ENCODE measurements at regions not wholly inside any gene's neighbourhood (a gene's known extent, or its start where the extent isn't known, plus 50 kb on each side); places are given as distances from the start of the nearest gene placed in this dataset.
"Not testable (repeated sequence)": the region's sequence is repeated elsewhere in the genome, so short reads cannot be mapped to it uniquely, and the experiment has no call there.

GRCh38 chr7:101744588-101744987, 72.8 kb upstream of the CUX1 start:
- no peak overlapping the region for H3K4me3 ChIP-seq (ENCODE audit: extremely low read depth, insufficient read depth, low read length, poor library complexity, severe bottlenecking)
- no peak overlapping the region for H3K27ac ChIP-seq (ENCODE audit: low read depth, low read length, severe bottlenecking)

GRCh38 chr7:101746314-101746713, 71.1 kb upstream of the CUX1 start:
- 97 to 100% methylated on average over 3 to 5 of the region's 5 CpGs for WGBS, 2 experiments (ENCODE audit: insufficient coverage in 2 of 2)
- H3K27ac ChIP-seq (ENCODE audit: low read depth, low read length, severe bottlenecking): no peak overlapping the region
- H3K36me3 ChIP-seq (ENCODE audit: control insufficient read depth, insufficient read depth, low read length): no peaks in the 10 kb centered on the region
- no peak overlapping the region for H3K4me3 ChIP-seq (ENCODE audit: extremely low read depth, insufficient read depth, low read length, poor library complexity, severe bottlenecking)
- peaks cover 6% of the 10 kb centered on the region for H3K4me1 ChIP-seq (ENCODE audit: control insufficient read depth, insufficient read depth, low read length, poor library complexity, severe bottlenecking)
- no peaks in the 10 kb centered on the region for H3K9me3 ChIP-seq (ENCODE audit: control insufficient read depth, low read length)

More at GRCh38 chr7:101744588-101744987, 72.8 kb upstream of the CUX1 start:
- Histone ChIP-seq H3K36me3 (ENCODE audit: control insufficient read depth, insufficient read depth, low read length) (no peaks in the 10 kb centered on the region), H3K9me3 (ENCODE audit: control insufficient read depth, low read length) (no peaks in the 10 kb centered on the region), H3K4me1 (ENCODE audit: control insufficient read depth, insufficient read depth, low read length, poor library complexity, severe bottlenecking) (peaks cover 12% of the 10 kb centered on the region)
- 60% methylated on average over 3 of the region's 5 CpGs; no CpG with 5 or more reads in 1 of the 2 experiments for WGBS, 2 experiments (ENCODE audit: insufficient coverage in 2 of 2)

GRCh38 chr7:101747053-101747878, 70.2 kb upstream of the CUX1 start:
- Histone ChIP-seq H3K9me3 (ENCODE audit: control insufficient read depth, low read length) (no peaks in the 10 kb centered on the region), H3K4me3 (ENCODE audit: extremely low read depth, insufficient read depth, low read length, poor library complexity, severe bottlenecking) (no peak overlapping the region), H3K4me1 (ENCODE audit: control insufficient read depth, insufficient read depth, low read length, poor library complexity, severe bottlenecking) (peaks cover 6% of the 10 kb centered on the region), H3K36me3 (ENCODE audit: control insufficient read depth, insufficient read depth, low read length) (no peaks in the 10 kb centered on the region), H3K27ac (ENCODE audit: low read depth, low read length, severe bottlenecking) (no peak overlapping the region)
- 84 to 85% methylated on average over 5 to 10 of the region's 13 CpGs for WGBS, 2 experiments (ENCODE audit: insufficient coverage in 2 of 2)

GRCh38 chr7:101747879-101748345, 69.5 kb upstream of the CUX1 start:
- Histone ChIP-seq H3K4me1 (ENCODE audit: control insufficient read depth, insufficient read depth, low read length, poor library complexity, severe bottlenecking) (peaks cover 6% of the 10 kb centered on the region), H3K27ac (ENCODE audit: low read depth, low read length, severe bottlenecking) (no peak overlapping the region), H3K4me3 (ENCODE audit: extremely low read depth, insufficient read depth, low read length, poor library complexity, severe bottlenecking) (no peak overlapping the region), H3K9me3 (ENCODE audit: control insufficient read depth, low read length) (no peaks in the 10 kb centered on the region), H3K36me3 (ENCODE audit: control insufficient read depth, insufficient read depth, low read length) (no peaks in the 10 kb centered on the region)
- WGBS, 2 experiments (ENCODE audit: insufficient coverage in 2 of 2): 85 to 89% methylated on average over 9 to 14 of the region's 15 CpGs

GRCh38 chr7:101749891-101750290, 67.5 kb upstream of the CUX1 start:
- no peaks in the 10 kb centered on the region for H3K36me3 ChIP-seq (ENCODE audit: control insufficient read depth, insufficient read depth, low read length)
- peaks cover 6% of the 10 kb centered on the region for H3K4me1 ChIP-seq (ENCODE audit: control insufficient read depth, insufficient read depth, low read length, poor library complexity, severe bottlenecking)
- no peak overlapping the region for H3K4me3 ChIP-seq (ENCODE audit: extremely low read depth, insufficient read depth, low read length, poor library complexity, severe bottlenecking)
- 100% methylated on average over 2 of the region's 3 CpGs; no CpG with 5 or more reads in 1 of the 2 experiments for WGBS, 2 experiments (ENCODE audit: insufficient coverage in 2 of 2)
- no peaks in the 10 kb centered on the region for H3K9me3 ChIP-seq (ENCODE audit: control insufficient read depth, low read length)
- no peak overlapping the region for H3K27ac ChIP-seq (ENCODE audit: low read depth, low read length, severe bottlenecking)

- peaks cover under 1% of the 10 kb centered on the region for H3K4me1 ChIP-seq (ENCODE audit: control insufficient read depth, insufficient read depth, low read length, poor library complexity, severe bottlenecking)
- 82 to 83% methylated on average over 10 of the region's 10 CpGs for WGBS, 2 experiments (ENCODE audit: insufficient coverage in 2 of 2)
Measured at GRCh38 chr7:101753316-101753715, 64.1 kb upstream of the CUX1 start.

GRCh38 chr7:101754424-101755159, 62.8 kb upstream of the CUX1 start:
- H3K27ac ChIP-seq (ENCODE audit: low read depth, low read length, severe bottlenecking): no peak overlapping the region
- H3K4me1 ChIP-seq (ENCODE audit: control insufficient read depth, insufficient read depth, low read length, poor library complexity, severe bottlenecking): no peaks in the 10 kb centered on the region
- H3K4me3 ChIP-seq (ENCODE audit: extremely low read depth, insufficient read depth, low read length, poor library complexity, severe bottlenecking): no peak overlapping the region
- no peaks in the 10 kb centered on the region for H3K36me3 ChIP-seq (ENCODE audit: control insufficient read depth, insufficient read depth, low read length)
- no peaks in the 10 kb centered on the region for H3K9me3 ChIP-seq (ENCODE audit: control insufficient read depth, low read length)
- WGBS, 2 experiments (ENCODE audit: insufficient coverage in 2 of 2): 86 to 91% methylated on average over 18 of the region's 22 CpGs

More at GRCh38 chr7:101753316-101753715, 64.1 kb upstream of the CUX1 start:
- Histone ChIP-seq H3K9me3 (ENCODE audit: control insufficient read depth, low read length) (no peaks in the 10 kb centered on the region), H3K4me3 (ENCODE audit: extremely low read depth, insufficient read depth, low read length, poor library complexity, severe bottlenecking) (no peak overlapping the region), H3K27ac (ENCODE audit: low read depth, low read length, severe bottlenecking) (no peak overlapping the region), H3K36me3 (ENCODE audit: control insufficient read depth, insufficient read depth, low read length) (no peaks in the 10 kb centered on the region)

- Histone ChIP-seq H3K36me3 (ENCODE audit: control insufficient read depth, insufficient read depth, low read length) (no peaks in the 10 kb centered on the region), H3K27ac (ENCODE audit: low read depth, low read length, severe bottlenecking) (no peak overlapping the region), H3K4me1 (ENCODE audit: control insufficient read depth, insufficient read depth, low read length, poor library complexity, severe bottlenecking) (no peaks in the 10 kb centered on the region), H3K4me3 (ENCODE audit: extremely low read depth, insufficient read depth, low read length, poor library complexity, severe bottlenecking) (no peak overlapping the region), H3K9me3 (ENCODE audit: control insufficient read depth, low read length) (no peaks in the 10 kb centered on the region)
- WGBS, 2 experiments (ENCODE audit: insufficient coverage in 2 of 2): 89 to 97% methylated on average over 7 of the region's 7 CpGs
Measured at GRCh38 chr7:101757879-101758278, 59.5 kb upstream of the CUX1 start.

DNA sequence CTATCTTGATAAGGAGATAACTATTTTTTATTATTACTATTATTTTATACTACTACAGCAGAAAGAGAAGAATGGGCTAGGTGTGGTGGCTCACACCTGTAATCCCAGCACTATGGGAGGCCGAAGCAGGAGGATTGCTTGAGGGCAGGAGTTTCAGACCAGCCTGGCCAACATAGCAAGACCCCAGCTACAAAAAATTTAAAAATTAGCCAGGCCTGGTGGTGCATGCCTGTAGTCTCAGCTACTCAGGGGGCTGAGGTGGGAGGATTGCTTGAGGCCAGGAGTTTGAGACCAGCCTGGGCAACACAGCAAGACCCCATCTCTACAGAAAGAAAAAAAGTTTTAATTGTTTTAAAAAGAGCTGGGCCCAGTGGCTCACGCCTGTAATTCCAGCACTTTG, 58.9 kb upstream of the CUX1 start:
- not testable (repeated sequence) for H3K27ac ChIP-seq (ENCODE audit: low read depth, low read length, severe bottlenecking); H3K4me3 ChIP-seq (ENCODE audit: extremely low read depth, insufficient read depth, low read length, poor library complexity, severe bottlenecking); H3K36me3 ChIP-seq (ENCODE audit: control insufficient read depth, insufficient read depth, low read length); H3K9me3 ChIP-seq (ENCODE audit: control insufficient read depth, low read length); H3K4me1 ChIP-seq (ENCODE audit: control insufficient read depth, insufficient read depth, low read length, poor library complexity, severe bottlenecking)
- WGBS, 2 experiments (ENCODE audit: insufficient coverage in 2 of 2): 80 to 100% methylated on average over 1 of the region's 2 CpGs

DNA sequence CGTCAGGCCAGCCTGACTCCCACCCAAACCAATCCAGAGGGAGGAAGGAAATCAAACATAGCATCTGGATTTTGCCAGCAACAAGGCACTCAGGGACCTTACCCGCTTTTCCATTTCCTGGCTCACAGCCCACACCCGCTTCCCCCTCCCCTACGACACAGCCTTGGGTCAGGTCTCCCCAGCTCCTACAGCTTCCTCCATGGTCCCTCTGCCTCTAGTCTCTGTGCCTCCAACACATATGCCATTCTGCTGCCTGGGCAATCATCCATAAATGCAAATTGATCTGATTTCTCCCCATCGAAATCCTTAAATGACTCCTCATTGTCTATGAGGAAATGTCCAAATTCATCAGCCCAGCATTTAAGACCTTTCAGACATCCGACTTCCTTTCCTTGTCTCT, 53.2 kb upstream of the CUX1 start:
- 83 to 86% methylated on average over 6 of the region's 6 CpGs for WGBS, 2 experiments (ENCODE audit: insufficient coverage in 2 of 2)
- H3K36me3 ChIP-seq (ENCODE audit: control insufficient read depth, insufficient read depth, low read length): no peaks in the 10 kb centered on the region

More for the DNA sequence above, 53.2 kb upstream of the CUX1 start:
- no peak overlapping the region for H3K4me3 ChIP-seq (ENCODE audit: extremely low read depth, insufficient read depth, low read length, poor library complexity, severe bottlenecking)
- no peak overlapping the region for H3K27ac ChIP-seq (ENCODE audit: low read depth, low read length, severe bottlenecking)
- H3K9me3 ChIP-seq (ENCODE audit: control insufficient read depth, low read length): no peaks in the 10 kb centered on the region
- H3K4me1 ChIP-seq (ENCODE audit: control insufficient read depth, insufficient read depth, low read length, poor library complexity, severe bottlenecking): no peaks in the 10 kb centered on the region
